Cardiac muscle cell (in vitro differentiated cells and primary cell): ENCODE measurements at regions not wholly inside any gene's neighbourhood (a gene's known extent, or its start where the extent isn't known, plus 50 kb on each side); places are given as distances from the start of the nearest gene placed in this dataset.

Experiments
- DNase-seq, 2 donors: peaks; one replicate each; pipeline versions ENCODE4 v3.0.0 to v3.0.0-alpha.2; 2010 to 2017; ENCODE audit warnings: low read depth in 1 of 2, low spot score in 1 of 2
- H3K27ac ChIP-seq: fragments of 200-600 bp; sonication (generic); 2 replicates; pipeline ENCODE4 v1.5.1; 2016
- H3K27me3 ChIP-seq: fragments of 200-600 bp; sonication (generic); 2 replicates; pipeline ENCODE4 v1.6.0; 2016; ENCODE audit warnings: control low read depth
- H3K36me3 ChIP-seq: fragments of 200-600 bp; sonication (generic); 2 replicates; pipeline ENCODE4 v1.5.1; 2016; ENCODE audit warnings: control low read depth
- H3K4me1 ChIP-seq: fragments of 200-600 bp; sonication (generic); 2 replicates; pipeline ENCODE4 v1.8.1; 2017; ENCODE audit warnings: low read depth, mild to moderate bottlenecking, mixed run types
- H3K4me3 ChIP-seq: fragments of 200-600 bp; sonication (generic); 2 replicates; pipeline ENCODE4 v1.5.1; 2016; ENCODE audit warnings: mild to moderate bottlenecking
- H3K9me3 ChIP-seq: fragments of 200-600 bp; sonication (generic); 2 replicates; pipeline ENCODE4 v1.5.1; 2017; ENCODE audit warnings: low read depth, mild to moderate bottlenecking, control low read depth
- TF ChIP-seq, protein P1 (sequence below): IDR thresholded peaks from 2 replicates; pipeline ENCODE4 v1.5.1; 2012; ENCODE audit warnings: low read depth, mild to moderate bottlenecking, low read length

DNA sequence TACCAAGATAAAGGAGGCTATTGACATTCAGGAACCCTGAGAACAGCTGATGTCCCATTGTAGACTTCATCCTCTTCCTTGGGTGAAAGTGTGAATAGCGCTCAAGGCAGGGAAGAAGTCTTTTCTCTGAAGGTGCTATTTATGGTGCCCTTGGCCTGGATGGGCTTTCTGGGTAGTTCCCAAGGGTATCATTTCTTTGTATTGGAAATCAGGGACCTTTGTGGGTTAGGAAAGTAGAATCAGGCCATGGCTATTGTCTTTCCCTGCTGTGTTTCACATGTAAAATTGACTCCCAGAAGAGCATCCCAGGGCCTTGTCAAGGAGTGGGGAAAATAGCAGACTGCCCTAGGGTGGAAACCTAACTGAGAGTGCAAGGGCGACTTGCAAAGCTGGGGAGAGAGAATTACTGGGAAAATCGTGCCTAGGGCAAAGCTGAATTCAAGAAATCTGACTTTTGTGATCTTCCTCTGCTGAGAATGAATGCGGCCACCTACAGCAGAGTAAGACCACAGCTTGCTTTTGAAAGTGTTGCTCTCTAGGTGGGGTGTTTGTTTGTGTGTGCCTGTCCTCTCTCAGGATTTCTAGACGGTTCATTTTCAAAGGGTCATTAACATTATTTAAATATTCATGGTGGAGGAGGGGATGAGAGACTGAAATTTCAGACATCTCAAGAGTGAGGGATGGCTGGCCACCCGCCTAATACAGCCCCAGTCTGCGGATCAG, 160.6 kb downstream of the C9orf152 start:
- no peaks in the 10 kb centered on the region for H3K9me3 ChIP-seq
- H3K4me3 ChIP-seq = no peak overlapping the region
- H3K27ac ChIP-seq = no peak overlapping the region
- H3K27me3 ChIP-seq = peaks cover 16% of the 10 kb centered on the region
- no peaks in the 10 kb centered on the region for H3K36me3 ChIP-seq
- no peak for DNase-seq
- H3K4me1 ChIP-seq = peaks cover 23% of the 10 kb centered on the region
- TF ChIP-seq, protein P1, sequence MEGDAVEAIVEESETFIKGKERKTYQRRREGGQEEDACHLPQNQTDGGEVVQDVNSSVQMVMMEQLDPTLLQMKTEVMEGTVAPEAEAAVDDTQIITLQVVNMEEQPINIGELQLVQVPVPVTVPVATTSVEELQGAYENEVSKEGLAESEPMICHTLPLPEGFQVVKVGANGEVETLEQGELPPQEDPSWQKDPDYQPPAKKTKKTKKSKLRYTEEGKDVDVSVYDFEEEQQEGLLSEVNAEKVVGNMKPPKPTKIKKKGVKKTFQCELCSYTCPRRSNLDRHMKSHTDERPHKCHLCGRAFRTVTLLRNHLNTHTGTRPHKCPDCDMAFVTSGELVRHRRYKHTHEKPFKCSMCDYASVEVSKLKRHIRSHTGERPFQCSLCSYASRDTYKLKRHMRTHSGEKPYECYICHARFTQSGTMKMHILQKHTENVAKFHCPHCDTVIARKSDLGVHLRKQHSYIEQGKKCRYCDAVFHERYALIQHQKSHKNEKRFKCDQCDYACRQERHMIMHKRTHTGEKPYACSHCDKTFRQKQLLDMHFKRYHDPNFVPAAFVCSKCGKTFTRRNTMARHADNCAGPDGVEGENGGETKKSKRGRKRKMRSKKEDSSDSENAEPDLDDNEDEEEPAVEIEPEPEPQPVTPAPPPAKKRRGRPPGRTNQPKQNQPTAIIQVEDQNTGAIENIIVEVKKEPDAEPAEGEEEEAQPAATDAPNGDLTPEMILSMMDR = no peak

GRCh38 chr9:110047955-110048402, 160.0 kb downstream of the C9orf152 start:
- Histone ChIP-seq H3K9me3 (no peaks in the 10 kb centered on the region), H3K27me3 (peaks cover 16% of the 10 kb centered on the region), H3K4me3 (peak overlapping the region; percentile 36), H3K27ac (no peak overlapping the region), H3K4me1 (peaks cover 23% of the 10 kb centered on the region), H3K36me3 (no peaks in the 10 kb centered on the region)
- TF ChIP-seq, protein P1 = no peak
- peak in 1 of 2 donors; percentile 60 for DNase-seq

DNA sequence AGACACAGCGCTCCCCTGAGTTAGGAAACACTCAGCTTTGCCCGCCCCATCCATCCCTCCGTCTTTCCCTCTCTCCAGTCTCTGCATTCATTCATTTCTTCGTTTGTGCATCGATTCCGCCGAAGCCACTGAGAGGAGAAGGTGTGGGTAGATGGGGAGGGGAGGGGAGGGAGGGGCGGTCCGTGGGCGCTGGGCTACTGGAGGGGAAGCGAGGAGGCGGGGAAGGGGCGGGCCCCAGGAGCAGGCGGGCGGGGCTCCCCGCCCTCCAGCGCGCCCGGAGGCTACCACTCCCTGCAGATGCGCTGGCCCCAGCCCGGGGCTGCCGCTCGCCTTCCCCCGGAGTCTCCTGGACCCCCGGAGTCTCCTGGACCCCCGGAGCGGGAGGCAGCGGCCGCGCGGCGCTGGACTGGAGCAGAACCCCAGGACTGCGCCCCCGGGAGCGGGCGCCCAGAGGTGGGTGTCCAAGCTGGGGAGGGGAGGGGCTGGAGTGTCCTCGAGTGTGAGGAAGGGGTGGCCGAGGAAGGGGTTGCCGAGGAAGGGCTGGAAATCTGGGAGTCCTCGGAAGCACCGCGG, 159.5 kb downstream of the C9orf152 start:
- Histone ChIP-seq H3K4me1 (peaks cover 23% of the 10 kb centered on the region), H3K4me3 (peak overlapping the region; percentile 36), H3K36me3 (no peaks in the 10 kb centered on the region), H3K9me3 (no peaks in the 10 kb centered on the region), H3K27me3 (peaks cover 16% of the 10 kb centered on the region), H3K27ac (no peak overlapping the region)
- DNase-seq = peak; percentile 77 to 90
- TF ChIP-seq, protein P1 = no peak

DNA sequence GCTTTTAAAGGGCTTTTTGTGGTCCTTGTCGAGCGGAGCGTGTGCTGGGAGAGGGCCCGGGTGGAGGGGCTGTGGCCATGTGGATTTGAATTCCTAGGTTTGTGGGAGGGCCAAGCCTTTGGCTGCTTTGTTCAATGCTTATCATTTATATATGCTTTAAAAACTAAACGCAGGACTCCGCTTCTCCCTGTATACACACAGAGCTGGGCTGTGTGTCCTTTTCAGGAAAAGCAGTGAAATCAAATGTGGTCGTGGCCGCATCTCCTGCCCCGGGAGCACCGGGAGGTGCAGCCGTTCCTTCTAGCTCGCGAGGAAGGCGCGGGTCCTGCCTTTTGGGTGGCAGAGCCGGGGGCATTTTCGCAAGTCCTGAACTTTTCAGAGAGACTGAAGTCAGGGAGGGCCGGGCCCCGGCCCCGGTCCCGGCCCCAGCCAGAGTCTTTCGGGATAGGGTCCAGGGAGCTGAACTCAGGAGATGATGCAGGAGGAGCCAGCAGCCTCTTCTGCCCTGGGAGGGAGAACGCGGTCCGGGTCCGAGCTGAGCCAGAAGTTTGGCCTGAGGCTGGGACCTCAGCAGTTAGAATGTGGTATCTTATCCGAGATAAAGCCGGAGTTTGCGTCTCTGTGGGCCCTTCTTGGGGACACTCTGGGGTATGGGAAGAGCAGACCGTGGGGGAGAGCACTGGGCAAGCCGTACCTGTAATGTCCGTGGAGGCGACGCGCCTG, 158.8 kb downstream of the C9orf152 start:
- Histone ChIP-seq H3K4me3 (peak overlapping the region; percentile 36), H3K9me3 (no peaks in the 10 kb centered on the region), H3K4me1 (peaks cover 23% of the 10 kb centered on the region), H3K36me3 (no peaks in the 10 kb centered on the region), H3K27ac (no peak overlapping the region), H3K27me3 (peaks cover 16% of the 10 kb centered on the region)
- TF ChIP-seq, protein P1 = no peak
- peak in 1 of 2 donors; percentile 65 for DNase-seq

GRCh38 chr9:110049699-110050450, 158.1 kb downstream of the C9orf152 start:
- no peaks in the 10 kb centered on the region for H3K9me3 ChIP-seq
- peaks cover 16% of the 10 kb centered on the region for H3K27me3 ChIP-seq
- peaks cover 23% of the 10 kb centered on the region for H3K4me1 ChIP-seq
- TF ChIP-seq, protein P1 = no peak
- H3K27ac ChIP-seq = no peak overlapping the region
- no peaks in the 10 kb centered on the region for H3K36me3 ChIP-seq
- DNase-seq = peak in 1 of 2 donors; percentile 44
- H3K4me3 ChIP-seq = peak overlapping the region; percentile 36
